ENCODE measurements at regions not wholly inside any gene's neighbourhood (a gene's known extent, or its start where the extent isn't known, plus 50 kb on each side); places are given as distances from the start of the nearest gene placed in this dataset.

GRCh38 chr6:74941424-74941823 is 264.4 kb downstream of the COL12A1 start:
- H3K36me3 Mint-ChIP-seq (ENCODE audit: low read depth) = no peaks in the 10 kb centered on the region
- no peak overlapping the region for H3K27ac Mint-ChIP-seq
- ChIA-PET CTCF (no interaction called here), POLR2A (no interaction called here)
- ATAC-seq (no peak), DNase-seq (no peak)
- no peaks in the 10 kb centered on the region for H3K27me3 Mint-ChIP-seq (ENCODE audit: low read depth)
- no peak overlapping the region for H3K4me3 Mint-ChIP-seq
- H3K9me3 Mint-ChIP-seq (ENCODE audit: insufficient read depth) = no peaks in the 10 kb centered on the region
- H3K4me1 Mint-ChIP-seq (ENCODE audit: low read depth) = no peaks in the 10 kb centered on the region

GRCh38 chr6:74939721-74940620 is 265.9 kb downstream of the COL12A1 start:
- DNase-seq (no peak), ATAC-seq (no peak)
- Mint-ChIP-seq H3K27me3 (ENCODE audit: low read depth) (no peaks in the 10 kb centered on the region), H3K27ac (no peak overlapping the region), H3K4me1 (ENCODE audit: low read depth) (no peaks in the 10 kb centered on the region), H3K36me3 (ENCODE audit: low read depth) (no peaks in the 10 kb centered on the region), H3K9me3 (ENCODE audit: insufficient read depth) (no peaks in the 10 kb centered on the region), H3K4me3 (no peak overlapping the region)
- ChIA-PET POLR2A (no interaction called here), CTCF (no interaction called here)

GRCh38 chr6:74939151-74939708 is 266.6 kb downstream of the COL12A1 start:
- Mint-ChIP-seq H3K4me3 (no peak overlapping the region), H3K27ac (no peak overlapping the region), H3K4me1 (ENCODE audit: low read depth) (no peaks in the 10 kb centered on the region), H3K9me3 (ENCODE audit: insufficient read depth) (no peaks in the 10 kb centered on the region), H3K36me3 (ENCODE audit: low read depth) (no peaks in the 10 kb centered on the region), H3K27me3 (ENCODE audit: low read depth) (no peaks in the 10 kb centered on the region)
- POLR2A ChIA-PET = no interaction called here
- DNase-seq = no peak
- CTCF ChIA-PET = no interaction called here
- no peak for ATAC-seq

GRCh38 chr6:74937936-74938335 is 267.9 kb downstream of the COL12A1 start:
- DNase-seq (no peak), ATAC-seq (no peak)
- Mint-ChIP-seq H3K36me3 (ENCODE audit: low read depth) (no peaks in the 10 kb centered on the region), H3K27ac (no peak overlapping the region), H3K27me3 (ENCODE audit: low read depth) (no peaks in the 10 kb centered on the region), H3K4me1 (ENCODE audit: low read depth) (no peaks in the 10 kb centered on the region), H3K4me3 (no peak overlapping the region), H3K9me3 (ENCODE audit: insufficient read depth) (no peaks in the 10 kb centered on the region)
- ChIA-PET POLR2A (no interaction called here), CTCF (no interaction called here)

GRCh38 chr6:74936886-74937285 is 269.0 kb downstream of the COL12A1 start:
- ChIA-PET CTCF (no interaction called here), POLR2A (no interaction called here)
- Mint-ChIP-seq H3K36me3 (ENCODE audit: low read depth) (no peaks in the 10 kb centered on the region), H3K9me3 (ENCODE audit: insufficient read depth) (no peaks in the 10 kb centered on the region), H3K27ac (no peak overlapping the region), H3K4me1 (ENCODE audit: low read depth) (no peaks in the 10 kb centered on the region), H3K27me3 (ENCODE audit: low read depth) (no peaks in the 10 kb centered on the region), H3K4me3 (no peak overlapping the region)
- ATAC-seq (no peak), DNase-seq (no peak)

GRCh38 chr6:74932232-74932888 is 273.5 kb downstream of the COL12A1 start:
- CTCF ChIA-PET = no interaction called here
- no peak for ATAC-seq
- Mint-ChIP-seq H3K36me3 (ENCODE audit: low read depth) (no peaks in the 10 kb centered on the region), H3K4me1 (ENCODE audit: low read depth) (no peaks in the 10 kb centered on the region), H3K9me3 (ENCODE audit: insufficient read depth) (no peaks in the 10 kb centered on the region), H3K27me3 (ENCODE audit: low read depth) (no peaks in the 10 kb centered on the region), H3K4me3 (no peak overlapping the region), H3K27ac (no peak overlapping the region)
- POLR2A ChIA-PET = no interaction called here
- DNase-seq = no peak

GRCh38 chr6:74931558-74931957 is 274.3 kb downstream of the COL12A1 start:
- Mint-ChIP-seq H3K9me3 (ENCODE audit: insufficient read depth) (no peaks in the 10 kb centered on the region), H3K4me3 (no peak overlapping the region), H3K4me1 (ENCODE audit: low read depth) (no peaks in the 10 kb centered on the region), H3K36me3 (ENCODE audit: low read depth) (no peaks in the 10 kb centered on the region), H3K27ac (no peak overlapping the region), H3K27me3 (ENCODE audit: low read depth) (no peaks in the 10 kb centered on the region)
- CTCF ChIA-PET = no interaction called here
- DNase-seq = no peak
- ATAC-seq = no peak
- POLR2A ChIA-PET = no interaction called here

- Mint-ChIP-seq H3K4me1 (ENCODE audit: low read depth) (peaks cover 5% of the 10 kb centered on the region), H3K27me3 (ENCODE audit: low read depth) (no peaks in the 10 kb centered on the region), H3K4me3 (no peak overlapping the region), H3K27ac (no peak overlapping the region), H3K36me3 (ENCODE audit: low read depth) (no peaks in the 10 kb centered on the region), H3K9me3 (ENCODE audit: insufficient read depth) (no peaks in the 10 kb centered on the region)
- ATAC-seq (no peak), DNase-seq (no peak)
- ChIA-PET POLR2A (no interaction called here), CTCF (no interaction called here)
These were observed 277.6 kb downstream of the COL12A1 start for GRCh38 chr6:74928203-74928602.

GRCh38 chr6:74927299-74927698 is 278.6 kb downstream of the COL12A1 start:
- no peak overlapping the region for H3K4me3 Mint-ChIP-seq
- peaks cover 5% of the 10 kb centered on the region for H3K4me1 Mint-ChIP-seq (ENCODE audit: low read depth)
- H3K36me3 Mint-ChIP-seq (ENCODE audit: low read depth) = no peaks in the 10 kb centered on the region
- H3K27ac Mint-ChIP-seq = no peak overlapping the region
- POLR2A ChIA-PET = no interaction called here
- CTCF ChIA-PET = no interaction called here
- no peaks in the 10 kb centered on the region for H3K27me3 Mint-ChIP-seq (ENCODE audit: low read depth)
- H3K9me3 Mint-ChIP-seq (ENCODE audit: insufficient read depth) = no peaks in the 10 kb centered on the region
- ATAC-seq (no peak), DNase-seq (no peak)

- Mint-ChIP-seq H3K4me1 (ENCODE audit: low read depth) (peaks cover 5% of the 10 kb centered on the region), H3K9me3 (ENCODE audit: insufficient read depth) (no peaks in the 10 kb centered on the region), H3K36me3 (ENCODE audit: low read depth) (no peaks in the 10 kb centered on the region), H3K27me3 (ENCODE audit: low read depth) (no peaks in the 10 kb centered on the region), H3K4me3 (no peak overlapping the region), H3K27ac (no peak overlapping the region)
- ChIA-PET CTCF (no interaction called here), POLR2A (no interaction called here)
- no peak for ATAC-seq
- no peak for DNase-seq
These were observed 280.2 kb downstream of the COL12A1 start for GRCh38 chr6:74925683-74926082.

GRCh38 chr6:74914888-74915287 is 291.0 kb downstream of the COL12A1 start:
- no peaks in the 10 kb centered on the region for H3K27me3 Mint-ChIP-seq (ENCODE audit: low read depth)
- H3K4me3 Mint-ChIP-seq = no peak overlapping the region
- DNase-seq = no peak
- no peaks in the 10 kb centered on the region for H3K4me1 Mint-ChIP-seq (ENCODE audit: low read depth)
- no peak for ATAC-seq
- no peak overlapping the region for H3K27ac Mint-ChIP-seq
- CTCF ChIA-PET = no interaction called here
- H3K36me3 Mint-ChIP-seq (ENCODE audit: low read depth) = no peaks in the 10 kb centered on the region
- no peaks in the 10 kb centered on the region for H3K9me3 Mint-ChIP-seq (ENCODE audit: insufficient read depth)
- POLR2A ChIA-PET = no interaction called here

- Mint-ChIP-seq H3K4me1 (ENCODE audit: low read depth) (no peaks in the 10 kb centered on the region), H3K36me3 (ENCODE audit: low read depth) (no peaks in the 10 kb centered on the region), H3K27me3 (ENCODE audit: low read depth) (no peaks in the 10 kb centered on the region), H3K27ac (no peak overlapping the region), H3K4me3 (no peak overlapping the region), H3K9me3 (ENCODE audit: insufficient read depth) (no peaks in the 10 kb centered on the region)
- no peak for ATAC-seq
- CTCF ChIA-PET = no interaction called here
- POLR2A ChIA-PET = no interaction called here
- no peak for DNase-seq
These were observed 293.6 kb downstream of the COL12A1 start for GRCh38 chr6:74912234-74912633.

Data from activated CD8-positive, alpha-beta T cell treated with anti-CD3 and anti-CD28 coated beads, Interleukin-2, amount 10 ng/mL, durations not matched to agents 7 days and 5 days (primary cell).